CD4-positive, alpha-beta T cell (primary cell): ENCODE measurements at regions not wholly inside any gene's neighbourhood (a gene's known extent, or its start where the extent isn't known, plus 50 kb on each side); places are given as distances from the start of the nearest gene placed in this dataset.
"Not testable (repeated sequence)": the region's sequence is repeated elsewhere in the genome, so short reads cannot be mapped to it uniquely, and the experiment has no call there.

Source experiments
- ATAC-seq: fragments of 200-7000 bp; cut with Tn5 transposase; one replicate; pipeline ENCODE4 v1.10.0; 2022; ENCODE audit warnings: mild to moderate bottlenecking; ENCODE audit not compliant: poor library complexity
- CTCF ChIA-PET: fragments of 350-600 bp; sonication (Branson Sonifier 250); formaldehyde crosslinking; loops from one replicate; lab custom pipeline; 2021; ENCODE audit warnings: antibody characterized with exemption, inconsistent platforms; lab: Charles Lee
- POLR2A ChIA-PET: fragments of 350-600 bp; sonication (Branson Sonifier 250); formaldehyde crosslinking; loops from one replicate; lab custom pipeline; 2021; ENCODE audit warnings: antibody characterized with exemption, inconsistent platforms; lab: Charles Lee
- DNase-seq, 14 experiments: peaks; one replicate each; pipeline ENCODE4 v3.0.0-alpha.2; 2013 to 2020; ENCODE audit warnings: mixed read lengths in 2 of 14
- H3K27ac ChIP-seq, 2 donors: one replicate each; pipeline versions ENCODE4 v1.5.1 to v1.7.0; 2013; ENCODE audit warnings: low read length in 2 of 2, low read depth in 1 of 2, mild to moderate bottlenecking in 1 of 2
- H3K27me3 ChIP-seq, 2 experiments: 1 replicate in 1 of 2; 2 replicates in 1 of 2; pipeline versions ENCODE4 v1.6.1 to v1.7.0; 2013; ENCODE audit warnings: low read length in 2 of 2, control low read depth in 1 of 2, mild to moderate bottlenecking in 1 of 2, moderate library complexity in 1 of 2; ENCODE audit not compliant: insufficient read depth in 2 of 2, control insufficient read depth in 1 of 2
- H3K36me3 ChIP-seq: one replicate; pipeline ENCODE4 v1.6.1; 2013; ENCODE audit warnings: low read length, control low read depth; ENCODE audit not compliant: insufficient read depth
- H3K4me1 ChIP-seq: one replicate; pipeline ENCODE4 v1.6.1; 2013; ENCODE audit warnings: low read length, control low read depth; ENCODE audit not compliant: insufficient read depth
- H3K4me3 ChIP-seq: one replicate; pipeline ENCODE4 v1.5.1; 2013; ENCODE audit warnings: mild to moderate bottlenecking, low read length, moderate library complexity
- H3K9me3 ChIP-seq, 2 experiments: 1 replicate in 1 of 2; 2 replicates in 1 of 2; pipeline versions ENCODE4 v1.6.1 to v1.7.0; 2013; ENCODE audit warnings: low read length in 2 of 2, mild to moderate bottlenecking in 2 of 2, control low read depth in 1 of 2, moderate library complexity in 1 of 2; ENCODE audit not compliant: control insufficient read depth in 1 of 2, insufficient read depth in 1 of 2
- H3K27ac Mint-ChIP-seq: one replicate; pipeline ENCODE4 v1.8.0; 2020; ENCODE audit warnings: mixed read lengths
- H3K27me3 Mint-ChIP-seq: one replicate; pipeline ENCODE4 v1.8.0; 2021; ENCODE audit warnings: mixed read lengths
- H3K36me3 Mint-ChIP-seq: one replicate; pipeline ENCODE4 v1.8.0; 2021; ENCODE audit warnings: low read depth, mixed read lengths
- H3K4me1 Mint-ChIP-seq: one replicate; pipeline ENCODE4 v1.8.0; 2021; ENCODE audit warnings: low read depth, mixed read lengths
- H3K4me3 Mint-ChIP-seq: one replicate; pipeline ENCODE4 v1.8.0; 2020; ENCODE audit warnings: mild to moderate bottlenecking, mixed read lengths
- H3K9me3 Mint-ChIP-seq: one replicate; pipeline ENCODE4 v1.8.0; 2020; ENCODE audit warnings: mixed read lengths
- CTCF ChIP-seq: fragments of 200-600 bp; IDR thresholded peaks from one replicate; pipeline ENCODE4 v1.8.0; 2022; ENCODE audit warnings: antibody characterized with exemption, mild to moderate bottlenecking
- intact Hi-C, 2 experiments: fragments of 100-400 bp; cut with DNase I in 1 of 2; cut with micrococcal nuclease in 1 of 2; formaldehyde crosslinking; loops; one replicate each; pipeline versions ENCODE4 v1.15.1 to v1.9.0; 2023 to 2025; cut with DNase I, micrococcal nuclease

DNA sequence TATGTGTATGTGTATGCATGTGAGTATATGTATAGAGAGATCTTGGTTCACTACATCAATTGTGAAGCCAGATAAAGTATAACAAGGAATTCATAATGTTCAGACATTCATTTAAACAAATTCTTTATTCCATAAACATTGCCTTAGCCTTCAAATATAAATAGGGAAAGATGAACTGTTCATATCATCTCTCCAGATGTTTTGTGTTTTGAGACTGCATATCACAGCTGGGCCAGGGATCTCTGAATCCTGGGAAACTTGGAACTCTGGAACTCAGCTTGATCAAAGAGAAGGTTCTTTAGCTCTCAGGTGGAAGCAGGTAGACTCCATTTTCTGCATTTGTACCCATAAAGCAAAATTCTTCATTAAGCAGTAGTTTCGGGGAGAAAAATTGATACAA, 272.6 kb upstream of the ETAA1 start:
- TF ChIP-seq CTCF = no peak
- no peak for ATAC-seq
- no peaks in the 10 kb centered on the region for H3K4me1 Mint-ChIP-seq
- H3K4me1 ChIP-seq = no peaks in the 10 kb centered on the region
- ChIA-PET POLR2A (no interaction called here), CTCF (no interaction called here)
- H3K27ac ChIP-seq = no peak overlapping the region
- DNase-seq = no peak
- peaks cover 5% of the 10 kb centered on the region for H3K9me3 Mint-ChIP-seq
- no peak overlapping the region for H3K4me3 ChIP-seq
- H3K27me3 Mint-ChIP-seq = no peaks in the 10 kb centered on the region
- intact Hi-C loops = no loop called here
- no peak overlapping the region for H3K27ac Mint-ChIP-seq
- no peak overlapping the region for H3K4me3 Mint-ChIP-seq
- H3K36me3 ChIP-seq = no peaks in the 10 kb centered on the region
- H3K9me3 ChIP-seq = no peaks in the 10 kb centered on the region
- no peaks in the 10 kb centered on the region for H3K27me3 ChIP-seq
- no peaks in the 10 kb centered on the region for H3K36me3 Mint-ChIP-seq

DNA sequence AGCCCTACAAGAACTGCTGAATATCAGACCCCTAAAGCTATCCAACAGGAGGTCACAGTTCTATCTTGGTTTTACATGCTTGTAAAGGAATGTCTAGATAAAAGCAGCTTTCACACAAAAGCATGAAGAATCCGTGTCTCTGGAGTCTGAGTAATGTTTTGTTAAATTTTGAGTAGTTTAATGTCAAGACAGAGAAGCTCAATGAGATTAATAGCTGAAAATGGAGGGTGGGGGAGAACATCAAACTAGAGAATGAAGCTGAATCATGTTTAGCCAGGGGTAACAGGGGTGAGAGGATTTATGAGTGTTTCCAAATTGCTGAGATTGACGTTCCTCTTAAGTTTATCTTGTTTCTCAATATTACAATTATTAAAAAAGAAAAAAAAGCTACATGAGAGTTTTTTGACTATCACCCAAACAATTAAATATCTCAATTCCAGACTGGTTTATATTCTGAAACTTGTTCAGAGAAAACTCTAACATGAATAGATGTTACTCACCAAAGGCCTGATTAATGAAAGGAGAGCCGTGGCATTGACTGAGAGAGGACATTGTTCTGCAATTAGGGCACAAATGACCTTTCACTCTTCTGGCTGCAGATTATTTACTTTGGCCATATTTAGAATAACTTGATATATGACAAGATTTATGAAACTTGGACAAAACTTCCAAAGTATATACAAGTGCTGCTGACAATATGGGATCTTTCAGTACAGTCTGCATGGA, 266.4 kb upstream of the ETAA1 start:
- H3K4me1 Mint-ChIP-seq = no peaks in the 10 kb centered on the region
- H3K4me3 Mint-ChIP-seq = no peak overlapping the region
- ATAC-seq (no peak), DNase-seq (no peak)
- no peak overlapping the region for H3K27ac ChIP-seq
- ChIA-PET CTCF (no interaction called here), POLR2A (no interaction called here)
- H3K27me3 Mint-ChIP-seq = no peaks in the 10 kb centered on the region
- H3K36me3 ChIP-seq = no peaks in the 10 kb centered on the region
- peaks cover 6% of the 10 kb centered on the region for H3K9me3 Mint-ChIP-seq
- H3K4me3 ChIP-seq = no peak overlapping the region
- H3K9me3 ChIP-seq = peaks cover 0 to 3% of the 10 kb centered on the region in 2 experiments
- H3K36me3 Mint-ChIP-seq = no peaks in the 10 kb centered on the region
- no peaks in the 10 kb centered on the region for H3K27me3 ChIP-seq
- intact Hi-C loops = no loop called here
- no peak overlapping the region for H3K27ac Mint-ChIP-seq
- H3K4me1 ChIP-seq = no peaks in the 10 kb centered on the region
- no peak for TF ChIP-seq CTCF

DNA sequence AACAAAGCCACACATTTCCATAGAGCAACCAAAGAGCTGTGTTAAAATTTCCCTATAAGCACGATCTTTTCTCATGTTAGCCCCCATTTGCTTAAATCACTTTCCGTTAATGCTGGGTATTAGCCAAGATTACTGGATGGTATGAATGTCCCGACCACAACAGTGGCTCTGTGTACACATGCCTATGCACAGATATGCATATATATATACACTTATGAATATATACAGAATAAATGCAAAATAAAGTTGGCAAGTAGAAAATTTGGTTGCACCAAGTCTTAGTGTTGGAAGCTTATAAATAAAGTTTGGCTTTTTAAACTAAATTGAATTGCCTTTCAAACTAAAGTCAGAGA, 265.9 kb upstream of the ETAA1 start:
- no peak overlapping the region for H3K27ac ChIP-seq
- no peak overlapping the region for H3K4me3 ChIP-seq
- Mint-ChIP-seq H3K9me3 (peaks cover 6% of the 10 kb centered on the region), H3K27me3 (no peaks in the 10 kb centered on the region), H3K4me1 (no peaks in the 10 kb centered on the region), H3K36me3 (no peaks in the 10 kb centered on the region), H3K4me3 (no peak overlapping the region), H3K27ac (no peak overlapping the region)
- no peak for TF ChIP-seq CTCF
- intact Hi-C loops = no loop called here
- no peaks in the 10 kb centered on the region for H3K4me1 ChIP-seq
- peaks cover 0 to 3% of the 10 kb centered on the region in 2 experiments for H3K9me3 ChIP-seq
- no peaks in the 10 kb centered on the region for H3K36me3 ChIP-seq
- POLR2A ChIA-PET = no interaction called here
- ATAC-seq = no peak
- no peaks in the 10 kb centered on the region for H3K27me3 ChIP-seq
- CTCF ChIA-PET = no interaction called here
- DNase-seq = no peak

DNA sequence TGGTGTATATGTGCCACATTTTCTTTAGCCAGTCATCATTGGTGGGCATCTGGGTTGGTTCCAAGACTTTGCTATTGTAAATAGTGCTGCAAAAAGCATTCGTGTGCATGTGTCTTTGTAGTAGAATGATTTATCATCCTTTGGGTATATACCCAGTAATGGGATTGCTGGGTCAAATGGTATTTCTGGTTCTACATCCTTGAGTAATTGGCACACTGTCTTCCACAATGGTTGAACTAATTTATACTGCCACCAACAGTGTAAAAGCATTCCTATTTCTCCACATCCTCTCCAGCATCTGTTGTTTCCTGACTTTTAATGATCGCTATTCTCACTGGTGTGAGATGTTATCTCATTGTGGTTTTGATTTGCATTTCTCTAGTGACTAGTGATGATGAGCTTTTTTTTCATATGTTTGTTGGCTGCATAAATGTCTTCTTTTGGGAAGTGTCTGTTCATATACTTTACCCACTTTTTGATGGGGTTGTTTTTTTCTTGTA, 264.6 kb upstream of the ETAA1 start:
- H3K4me3 Mint-ChIP-seq, H3K27ac Mint-ChIP-seq, H3K4me1 Mint-ChIP-seq, H3K27ac ChIP-seq, H3K9me3 Mint-ChIP-seq, CTCF ChIA-PET, H3K9me3 ChIP-seq, H3K36me3 ChIP-seq, intact Hi-C loops, H3K4me3 ChIP-seq, H3K27me3 Mint-ChIP-seq, H3K4me1 ChIP-seq, H3K27me3 ChIP-seq, ATAC-seq, H3K36me3 Mint-ChIP-seq, DNase-seq, POLR2A ChIA-PET: not testable (repeated sequence)
